Liver (tissue), 8 donors: ENCODE measurements at regions not wholly inside any gene's neighbourhood (a gene's known extent, or its start where the extent isn't known, plus 50 kb on each side); places are given as distances from the start of the nearest gene placed in this dataset.
"Not testable (repeated sequence)": the region's sequence is repeated elsewhere in the genome, so short reads cannot be mapped to it uniquely, and the experiment has no call there.

Source experiments
- DNase-seq: peaks from one replicate; pipeline ENCODE4 v3.0.0-alpha.2; 2017; ENCODE audit warnings: low spot score
- H3K27ac ChIP-seq, 2 donors: one replicate each; pipeline ENCODE4 v1.7.0; 2013; ENCODE audit warnings: inconsistent platforms in 2 of 2, low read length in 2 of 2, control low read depth in 1 of 2, low read depth in 1 of 2, mild to moderate bottlenecking in 1 of 2
- H3K27me3 ChIP-seq, 4 donors: one replicate each; pipeline versions ENCODE4 v1.6.1 to v1.7.0; 2013; ENCODE audit warnings: low read length in 3 of 4, inconsistent platforms in 1 of 4, mild to moderate bottlenecking in 1 of 4, moderate library complexity in 1 of 4; ENCODE audit not compliant: control insufficient read depth in 4 of 4, insufficient read depth in 4 of 4
- H3K36me3 ChIP-seq, 4 donors: one replicate each; pipeline versions ENCODE4 v1.6.1 to v1.7.0; 2013; ENCODE audit warnings: low read length in 3 of 4, mild to moderate bottlenecking in 3 of 4, low read depth in 1 of 4, moderate library complexity in 1 of 4; ENCODE audit not compliant: control insufficient read depth in 4 of 4, insufficient read depth in 3 of 4
- H3K4me1 ChIP-seq, 4 donors: one replicate each; pipeline versions ENCODE4 v1.6.1 to v1.7.0; 2013; ENCODE audit warnings: low read length in 3 of 4, mild to moderate bottlenecking in 3 of 4, moderate library complexity in 1 of 4; ENCODE audit not compliant: control insufficient read depth in 4 of 4, insufficient read depth in 4 of 4
- H3K4me3 ChIP-seq, 3 donors: one replicate each; pipeline versions ENCODE4 v1.6.1 to v1.7.0; 2013; ENCODE audit warnings: low read length in 3 of 3, control low read depth in 1 of 3, low read depth in 1 of 3, mild to moderate bottlenecking in 1 of 3
- H3K9ac ChIP-seq, 2 donors: one replicate each; pipeline ENCODE4 v1.7.0; 2013; ENCODE audit warnings: low read length in 2 of 2, mild to moderate bottlenecking in 2 of 2, moderate library complexity in 2 of 2, control low read depth in 1 of 2, low read depth in 1 of 2
- H3K9me3 ChIP-seq, 4 donors: one replicate each; pipeline versions ENCODE4 v1.6.1 to v1.7.0; 2013; ENCODE audit warnings: low read length in 3 of 4; ENCODE audit not compliant: control insufficient read depth in 4 of 4
- ATF3 ChIP-seq: IDR thresholded peaks from 2 replicates; pipeline ENCODE4 v1.6.1; 2016; ENCODE audit warnings: antibody characterized with exemption
- CTCF ChIP-seq: fragments of 150-350 bp; IDR thresholded peaks from 2 replicates; pipeline ENCODE4 v1.5.1; 2017; ENCODE audit warnings: improper control_type of control experiment, low read depth, low read length; ENCODE audit not compliant: missing input control
- EGR1 ChIP-seq, 2 donors: IDR thresholded peaks; 2 replicates each; pipeline ENCODE4 v1.6.1; 2016 to 2018; ENCODE audit warnings: antibody characterized with exemption in 2 of 2, low read depth in 2 of 2
- FOXA1 ChIP-seq: IDR thresholded peaks from 2 replicates; pipeline ENCODE4 v1.6.1; 2016; ENCODE audit warnings: antibody characterized with exemption
- FOXA2 ChIP-seq: IDR thresholded peaks from 2 replicates; pipeline ENCODE4 v1.6.1; 2016; ENCODE audit warnings: antibody characterized with exemption
- GABPA ChIP-seq, 2 donors: IDR thresholded peaks in 1 of 2; conservative IDR thresholded peaks in 1 of 2; 2 replicates each; pipeline ENCODE4 v1.6.1; 2016; ENCODE audit warnings: antibody characterized with exemption in 2 of 2, mild to moderate bottlenecking in 1 of 2, moderate library complexity in 1 of 2
- HNF4A ChIP-seq, 2 donors: conservative IDR thresholded peaks; 2 replicates each; pipeline ENCODE4 v1.6.1; 2016; ENCODE audit warnings: antibody characterized with exemption in 2 of 2, mild to moderate bottlenecking in 2 of 2
- HNF4G ChIP-seq: IDR thresholded peaks from 2 replicates; pipeline ENCODE4 v1.6.1; 2016; ENCODE audit warnings: antibody characterized with exemption
- JUND ChIP-seq, 2 donors: IDR thresholded peaks; 2 replicates each; pipeline ENCODE4 v1.6.1; 2016; ENCODE audit warnings: antibody characterized with exemption in 2 of 2
- MAX ChIP-seq: IDR thresholded peaks from 2 replicates; pipeline ENCODE4 v1.6.1; 2016; ENCODE audit warnings: antibody characterized with exemption
- NR2F2 ChIP-seq: IDR thresholded peaks from 2 replicates; pipeline ENCODE4 v1.6.1; 2016; ENCODE audit warnings: antibody characterized with exemption
- RAD21 ChIP-seq, 2 donors: IDR thresholded peaks; 2 replicates each; pipeline ENCODE4 v1.6.1; 2016; ENCODE audit warnings: antibody characterized with exemption in 2 of 2, mild to moderate bottlenecking in 2 of 2
- REST ChIP-seq: IDR thresholded peaks from 2 replicates; pipeline ENCODE4 v1.6.1; 2016; ENCODE audit warnings: antibody characterized with exemption, mild to moderate bottlenecking
- SP1 ChIP-seq: IDR thresholded peaks from 2 replicates; pipeline ENCODE4 v1.6.1; 2018; ENCODE audit warnings: antibody characterized with exemption, mild to moderate bottlenecking
- TAF1 ChIP-seq: conservative IDR thresholded peaks from 2 replicates; pipeline ENCODE4 v1.6.1; 2016; ENCODE audit warnings: antibody characterized with exemption, mild to moderate bottlenecking
- YY1 ChIP-seq: IDR thresholded peaks from 2 replicates; pipeline ENCODE4 v1.6.1; 2016; ENCODE audit warnings: antibody characterized with exemption, mild to moderate bottlenecking
- ZBTB33 ChIP-seq: IDR thresholded peaks from 2 replicates; pipeline ENCODE4 v1.6.1; 2016; ENCODE audit warnings: antibody characterized with exemption
- WGBS: extraction: QIAGEN DNeasy Blood & Tissue Kit; methylation state at CpG from one replicate; pipeline ENCODE4 v1.1.7; 2013; 5-methylcytosine and 5-hydroxymethylcytosine counted together
- donor health status: healthy.
- donor health status: healthy.
- donor health status: healthy.
- donor health status: healthy.
- donor health status: healthy.

- H3K27me3 ChIP-seq: no peaks in the 10 kb centered on the region
- H3K27ac ChIP-seq: no peak overlapping the region
- no peak overlapping the region for H3K4me3 ChIP-seq
- no peak for DNase-seq
- no peaks in the 10 kb centered on the region for H3K4me1 ChIP-seq
- no peak overlapping the region for H3K9ac ChIP-seq
- no peak for TF ChIP-seq HNF4A (conservative IDR thresholded peaks at IDR 0.05)
- TF ChIP-seq EGR1 (IDR thresholded peaks at IDR 0.05; ENCODE audit: low read depth in 2 of 2): no peak
- no peak for TF ChIP-seq JUND (IDR thresholded peaks at IDR 0.05)
- TF ChIP-seq TAF1: no peak
- TF ChIP-seq NR2F2: no peak
- no peak for TF ChIP-seq SP1
- TF ChIP-seq HNF4G: no peak
- TF ChIP-seq ZBTB33: no peak
- TF ChIP-seq FOXA1: no peak
- TF ChIP-seq GABPA (IDR thresholded peaks at IDR 0.05 in 1 of 2, conservative IDR thresholded peaks at IDR 0.05 in 1 of 2): no peak
- no peak for TF ChIP-seq ATF3
- TF ChIP-seq CTCF: no peak
- no peak for TF ChIP-seq FOXA2
- no peak for TF ChIP-seq RAD21 (IDR thresholded peaks at IDR 0.05)
- WGBS: 36% methylated on average over 2 of the region's 2 CpGs
- H3K9me3 ChIP-seq: no peaks in the 10 kb centered on the region
- no peaks in the 10 kb centered on the region for H3K36me3 ChIP-seq
These were observed 511.3 kb upstream of the PCDH7 start for GRCh38 chr4:30208731-30209435.

- not testable (repeated sequence) for H3K9ac ChIP-seq, DNase-seq, H3K27me3 ChIP-seq, H3K36me3 ChIP-seq, H3K4me1 ChIP-seq, H3K27ac ChIP-seq, H3K9me3 ChIP-seq, H3K4me3 ChIP-seq
- 90% methylated on average over 4 of the region's 4 CpGs for WGBS
These were observed 504.2 kb upstream of the PCDH7 start for GRCh38 chr4:30215973-30216372.

- DNase-seq: no peak
- Histone ChIP-seq H3K36me3 (no peaks in the 10 kb centered on the region), H3K27ac (no peak overlapping the region), H3K4me1 (no peaks in the 10 kb centered on the region), H3K27me3 (no peaks in the 10 kb centered on the region), H3K9me3 (no peaks in the 10 kb centered on the region), H3K9ac (no peak overlapping the region), H3K4me3 (no peak overlapping the region)
- TF ChIP-seq YY1 (no peak), HNF4G (no peak), NR2F2 (no peak), FOXA1 (no peak), MAX (no peak), ATF3 (no peak), FOXA2 (no peak), CTCF (no peak), REST (no peak), SP1 (no peak), RAD21 (IDR thresholded peaks at IDR 0.05) (no peak), TAF1 (no peak)
These were observed 475.0 kb upstream of the PCDH7 start for GRCh38 chr4:30245140-30245539.
